CD8-positive, alpha-beta memory T cell (primary cell): ENCODE measurements at regions not wholly inside any gene's neighbourhood (a gene's known extent, or its start where the extent isn't known, plus 50 kb on each side); places are given as distances from the start of the nearest gene placed in this dataset.

Experiments used
- CTCF ChIA-PET: fragments of 350-600 bp; sonication (Branson Sonifier 250); formaldehyde crosslinking; loops from one replicate; lab custom pipeline; 2021; ENCODE audit warnings: antibody characterized with exemption; lab: Charles Lee
- POLR2A ChIA-PET: fragments of 350-600 bp; sonication (Branson Sonifier 250); formaldehyde crosslinking; loops from one replicate; lab custom pipeline; 2021; ENCODE audit warnings: antibody characterized with exemption; lab: Charles Lee
- DNase-seq, 5 donors: peaks; one replicate each; pipeline versions ENCODE4 v3.0.0 to v3.0.0-alpha.2; 2020 to 2022; ENCODE audit warnings: mixed read lengths in 1 of 5
- H3K27ac ChIP-seq: one replicate; pipeline ENCODE4 v1.7.0; 2013; ENCODE audit warnings: low read depth, mild to moderate bottlenecking, low read length, moderate library complexity
- H3K27me3 ChIP-seq: 2 replicates; pipeline ENCODE4 v1.7.0; 2013; ENCODE audit warnings: low read length, mild to moderate bottlenecking; ENCODE audit not compliant: insufficient read depth, poor library complexity, severe bottlenecking
- H3K36me3 ChIP-seq: 2 replicates; pipeline ENCODE4 v1.7.0; 2013; ENCODE audit warnings: mild to moderate bottlenecking, low read length, moderate library complexity; ENCODE audit not compliant: insufficient read depth
- H3K4me1 ChIP-seq: 2 replicates; pipeline ENCODE4 v1.7.0; 2013; ENCODE audit warnings: mild to moderate bottlenecking, low read length, moderate library complexity; ENCODE audit not compliant: insufficient read depth
- H3K4me3 ChIP-seq: 2 replicates; pipeline ENCODE4 v1.7.0; 2013; ENCODE audit warnings: mild to moderate bottlenecking, low read length
- H3K9me3 ChIP-seq: 2 replicates; pipeline ENCODE4 v1.7.0; 2013; ENCODE audit warnings: mild to moderate bottlenecking, low read length
- H3K27ac Mint-ChIP-seq, 8 donors: one replicate each; pipeline ENCODE4 v1.8.0; 2020 to 2021; ENCODE audit warnings: mixed read lengths in 8 of 8, mild to moderate bottlenecking in 6 of 8, inconsistent platforms in 3 of 8, moderate library complexity in 3 of 8
- H3K27me3 Mint-ChIP-seq, 2 donors: one replicate each; pipeline ENCODE4 v1.8.0; 2020 to 2021; ENCODE audit warnings: mixed read lengths in 2 of 2, mild to moderate bottlenecking in 1 of 2, moderate library complexity in 1 of 2
- H3K36me3 Mint-ChIP-seq, 3 donors: one replicate each; pipeline ENCODE4 v1.8.0; 2020 to 2021; ENCODE audit warnings: mixed read lengths in 3 of 3, inconsistent platforms in 1 of 3, mild to moderate bottlenecking in 1 of 3
- H3K4me1 Mint-ChIP-seq, 3 donors: one replicate each; pipeline ENCODE4 v1.8.0; 2020 to 2021; ENCODE audit warnings: mixed read lengths in 3 of 3, inconsistent platforms in 1 of 3, mild to moderate bottlenecking in 1 of 3
- H3K4me3 Mint-ChIP-seq, 7 donors: one replicate each; pipeline ENCODE4 v1.8.0; 2020 to 2021; ENCODE audit warnings: mixed read lengths in 7 of 7, mild to moderate bottlenecking in 6 of 7, moderate library complexity in 4 of 7, inconsistent platforms in 2 of 7
- H3K9me3 Mint-ChIP-seq, 5 donors: one replicate each; pipeline ENCODE4 v1.8.0; 2020 to 2022; ENCODE audit warnings: mixed read lengths in 5 of 5, mild to moderate bottlenecking in 3 of 5, moderate library complexity in 2 of 5, inconsistent platforms in 1 of 5

- no peak overlapping the region for H3K27ac ChIP-seq
- Mint-ChIP-seq H3K36me3 (peaks cover 0 to 7% (median 0%) of the 10 kb centered on the region in 3 donors), H3K9me3 (peaks cover 0 to 6% (median 4%) of the 10 kb centered on the region in 5 donors), H3K27ac (no peak overlapping the region), H3K4me1 (no peaks in the 10 kb centered on the region), H3K27me3 (peaks cover 24 to 62% of the 10 kb centered on the region in 2 donors), H3K4me3 (no peak overlapping the region)
- no peaks in the 10 kb centered on the region for H3K27me3 ChIP-seq
- no peaks in the 10 kb centered on the region for H3K4me1 ChIP-seq
- CTCF ChIA-PET: no interaction called here
- no peak overlapping the region for H3K4me3 ChIP-seq
- POLR2A ChIA-PET: no interaction called here
- H3K9me3 ChIP-seq: no peaks in the 10 kb centered on the region
- no peak for DNase-seq
- no peaks in the 10 kb centered on the region for H3K36me3 ChIP-seq
Observed at GRCh38 chr10:14468023-14468441, 137.3 kb upstream of the FRMD4A start.

DNA sequence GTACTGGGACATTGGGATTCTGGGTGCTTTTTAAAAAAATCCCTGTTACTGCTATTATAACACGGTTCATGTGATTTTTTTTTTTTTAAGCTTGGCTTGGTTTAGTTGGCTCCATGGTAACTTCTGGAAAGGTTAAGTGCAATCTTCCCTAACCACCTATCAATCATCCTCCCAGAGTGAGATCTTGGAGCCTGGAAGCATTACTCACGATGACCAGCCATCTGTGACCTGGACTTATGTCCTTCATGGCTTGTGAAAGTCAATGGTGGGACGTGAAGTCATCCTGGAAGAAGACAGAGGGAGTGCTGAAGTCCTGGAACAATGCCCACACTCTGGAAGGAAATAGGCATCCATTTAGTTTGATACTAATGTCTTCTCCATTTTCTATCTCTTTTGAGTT is 135.5 kb upstream of the FRMD4A start:
- Histone ChIP-seq H3K4me1 (no peaks in the 10 kb centered on the region), H3K27me3 (no peaks in the 10 kb centered on the region), H3K36me3 (no peaks in the 10 kb centered on the region), H3K4me3 (no peak overlapping the region), H3K27ac (no peak overlapping the region), H3K9me3 (no peaks in the 10 kb centered on the region)
- Mint-ChIP-seq H3K36me3 (peaks cover 0 to 4% (median 4%) of the 10 kb centered on the region in 3 donors), H3K27ac (no peak overlapping the region), H3K4me1 (no peaks in the 10 kb centered on the region), H3K9me3 (peaks cover 0 to 7% (median 4%) of the 10 kb centered on the region in 5 donors), H3K27me3 (peaks cover 21 to 56% of the 10 kb centered on the region in 2 donors), H3K4me3 (no peak overlapping the region)
- no peak for DNase-seq
- POLR2A ChIA-PET: no interaction called here
- CTCF ChIA-PET: no interaction called here

DNA sequence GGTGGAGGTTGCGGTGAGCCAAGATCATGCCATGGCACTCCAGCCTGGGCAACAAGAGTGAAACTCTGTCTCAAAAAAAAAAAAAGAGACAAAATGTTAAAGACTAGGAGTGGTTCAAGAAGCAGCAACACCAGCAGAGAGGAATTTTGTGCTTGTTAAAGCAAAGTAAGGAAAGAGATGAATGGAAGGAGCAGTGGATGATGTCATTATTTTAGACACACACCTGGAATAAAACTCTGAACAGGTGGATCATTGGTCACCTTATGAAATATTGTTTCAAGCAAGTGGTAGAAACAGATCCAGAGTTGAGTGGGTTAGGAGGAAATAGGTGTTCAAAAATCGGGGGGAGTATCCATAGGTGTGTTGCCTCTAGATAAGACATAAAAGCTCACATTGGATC is 129.7 kb upstream of the FRMD4A start:
- POLR2A ChIA-PET: no interaction called here
- H3K27ac Mint-ChIP-seq: no peak overlapping the region
- H3K9me3 Mint-ChIP-seq: peaks cover 0 to 6% (median 4%) of the 10 kb centered on the region in 5 donors

GRCh38 chr10:14459665-14460064 is 128.9 kb upstream of the FRMD4A start:
- no peak overlapping the region for H3K4me3 Mint-ChIP-seq
- Histone ChIP-seq H3K27me3 (no peaks in the 10 kb centered on the region), H3K36me3 (no peaks in the 10 kb centered on the region), H3K4me1 (no peaks in the 10 kb centered on the region), H3K27ac (no peak overlapping the region), H3K4me3 (no peak overlapping the region), H3K9me3 (no peaks in the 10 kb centered on the region)
- no peak for DNase-seq
- H3K27ac Mint-ChIP-seq: no peak overlapping the region
- H3K4me1 Mint-ChIP-seq: no peaks in the 10 kb centered on the region
- POLR2A ChIA-PET: no interaction called here
- CTCF ChIA-PET: no interaction called here
- peaks cover 23 to 40% of the 10 kb centered on the region in 2 donors for H3K27me3 Mint-ChIP-seq
- peaks cover 0 to 6% (median 4%) of the 10 kb centered on the region in 5 donors for H3K9me3 Mint-ChIP-seq
- peaks cover 0 to 4% (median 4%) of the 10 kb centered on the region in 3 donors for H3K36me3 Mint-ChIP-seq

More for the DNA sequence above, 129.7 kb upstream of the FRMD4A start:
- no peak overlapping the region for H3K4me3 ChIP-seq
- no peak overlapping the region for H3K27ac ChIP-seq
- no peaks in the 10 kb centered on the region for H3K36me3 ChIP-seq
- no peaks in the 10 kb centered on the region for H3K27me3 ChIP-seq
- no peaks in the 10 kb centered on the region for H3K9me3 ChIP-seq
- H3K36me3 Mint-ChIP-seq: peaks cover 0 to 4% (median 4%) of the 10 kb centered on the region in 3 donors
- H3K4me3 Mint-ChIP-seq: no peak overlapping the region
- CTCF ChIA-PET: no interaction called here
- no peaks in the 10 kb centered on the region for H3K4me1 Mint-ChIP-seq
- DNase-seq: no peak
- no peaks in the 10 kb centered on the region for H3K4me1 ChIP-seq
- peaks cover 22 to 42% of the 10 kb centered on the region in 2 donors for H3K27me3 Mint-ChIP-seq

- POLR2A ChIA-PET: no interaction called here
- Mint-ChIP-seq H3K36me3 (peaks cover 0 to 3% (median 2%) of the 10 kb centered on the region in 3 donors), H3K4me3 (no peak overlapping the region), H3K27me3 (peaks cover 20 to 33% of the 10 kb centered on the region in 2 donors), H3K27ac (no peak overlapping the region), H3K9me3 (no peaks in the 10 kb centered on the region), H3K4me1 (no peaks in the 10 kb centered on the region)
- Histone ChIP-seq H3K9me3 (no peaks in the 10 kb centered on the region), H3K27ac (no peak overlapping the region), H3K36me3 (no peaks in the 10 kb centered on the region), H3K4me1 (no peaks in the 10 kb centered on the region), H3K4me3 (no peak overlapping the region), H3K27me3 (no peaks in the 10 kb centered on the region)
- CTCF ChIA-PET: no interaction called here
- no peak for DNase-seq
Observed at GRCh38 chr10:14456870-14457266, 126.1 kb upstream of the FRMD4A start.

GRCh38 chr10:14456218-14456869 is 125.6 kb upstream of the FRMD4A start:
- H3K4me3 Mint-ChIP-seq: no peak overlapping the region
- POLR2A ChIA-PET: no interaction called here
- no peaks in the 10 kb centered on the region for H3K27me3 ChIP-seq
- no peak overlapping the region for H3K27ac Mint-ChIP-seq
- H3K36me3 ChIP-seq: no peaks in the 10 kb centered on the region
- H3K36me3 Mint-ChIP-seq: peaks cover 0 to 3% (median 0%) of the 10 kb centered on the region in 3 donors
- no peaks in the 10 kb centered on the region for H3K4me1 Mint-ChIP-seq
- no peak for DNase-seq
- no peak overlapping the region for H3K27ac ChIP-seq
- peaks cover 18 to 30% of the 10 kb centered on the region in 2 donors for H3K27me3 Mint-ChIP-seq
- no peaks in the 10 kb centered on the region for H3K4me1 ChIP-seq
- H3K9me3 Mint-ChIP-seq: no peaks in the 10 kb centered on the region
- CTCF ChIA-PET: no interaction called here
- no peak overlapping the region for H3K4me3 ChIP-seq
- H3K9me3 ChIP-seq: no peaks in the 10 kb centered on the region

DNA sequence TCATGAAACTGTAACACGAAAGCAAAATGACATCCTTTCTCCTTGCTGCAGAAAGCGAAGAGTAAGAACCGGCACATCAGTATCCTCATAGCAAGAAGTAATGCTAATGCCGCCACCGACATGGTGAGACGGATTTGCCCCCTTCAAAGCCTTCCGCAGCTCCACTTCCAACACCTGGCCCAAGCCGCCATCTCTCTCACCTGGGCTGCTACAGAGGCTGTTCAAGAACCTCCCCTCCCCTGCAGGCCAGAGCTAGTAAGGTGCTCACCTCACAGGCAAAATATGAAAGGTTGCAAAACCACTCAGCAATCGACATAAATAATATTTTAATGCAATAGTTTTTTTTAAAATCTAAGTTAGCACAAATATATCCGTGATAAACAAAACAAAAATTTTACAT is 123.9 kb upstream of the FRMD4A start:
- Histone ChIP-seq H3K4me3 (no peak overlapping the region), H3K4me1 (no peaks in the 10 kb centered on the region), H3K9me3 (no peaks in the 10 kb centered on the region), H3K36me3 (no peaks in the 10 kb centered on the region), H3K27ac (no peak overlapping the region), H3K27me3 (no peaks in the 10 kb centered on the region)
- Mint-ChIP-seq H3K4me3 (no peak overlapping the region), H3K27me3 (peaks cover 21 to 25% of the 10 kb centered on the region in 2 donors), H3K27ac (no peak overlapping the region), H3K36me3 (peaks cover 0 to 3% (median 0%) of the 10 kb centered on the region in 3 donors), H3K4me1 (no peaks in the 10 kb centered on the region), H3K9me3 (no peaks in the 10 kb centered on the region)
- no peak for DNase-seq
- ChIA-PET CTCF (no interaction called here), POLR2A (no interaction called here)

- no peak overlapping the region for H3K4me3 ChIP-seq
- ChIA-PET POLR2A (no interaction called here), CTCF (no interaction called here)
- Mint-ChIP-seq H3K4me1 (no peaks in the 10 kb centered on the region), H3K27me3 (peaks cover 22 to 25% of the 10 kb centered on the region in 2 donors), H3K27ac (no peak overlapping the region), H3K4me3 (no peak overlapping the region), H3K9me3 (no peaks in the 10 kb centered on the region), H3K36me3 (peaks cover 0 to 3% (median 0%) of the 10 kb centered on the region in 3 donors)
- DNase-seq: no peak
- no peaks in the 10 kb centered on the region for H3K9me3 ChIP-seq
- H3K27me3 ChIP-seq: no peaks in the 10 kb centered on the region
- no peaks in the 10 kb centered on the region for H3K4me1 ChIP-seq
- no peak overlapping the region for H3K27ac ChIP-seq
- no peaks in the 10 kb centered on the region for H3K36me3 ChIP-seq
Observed at GRCh38 chr10:14454206-14454605, 123.5 kb upstream of the FRMD4A start.
